ENCODE measurements at regions not wholly inside any gene's neighbourhood (a gene's known extent, or its start where the extent isn't known, plus 50 kb on each side); places are given as distances from the start of the nearest gene placed in this dataset.

DNA sequence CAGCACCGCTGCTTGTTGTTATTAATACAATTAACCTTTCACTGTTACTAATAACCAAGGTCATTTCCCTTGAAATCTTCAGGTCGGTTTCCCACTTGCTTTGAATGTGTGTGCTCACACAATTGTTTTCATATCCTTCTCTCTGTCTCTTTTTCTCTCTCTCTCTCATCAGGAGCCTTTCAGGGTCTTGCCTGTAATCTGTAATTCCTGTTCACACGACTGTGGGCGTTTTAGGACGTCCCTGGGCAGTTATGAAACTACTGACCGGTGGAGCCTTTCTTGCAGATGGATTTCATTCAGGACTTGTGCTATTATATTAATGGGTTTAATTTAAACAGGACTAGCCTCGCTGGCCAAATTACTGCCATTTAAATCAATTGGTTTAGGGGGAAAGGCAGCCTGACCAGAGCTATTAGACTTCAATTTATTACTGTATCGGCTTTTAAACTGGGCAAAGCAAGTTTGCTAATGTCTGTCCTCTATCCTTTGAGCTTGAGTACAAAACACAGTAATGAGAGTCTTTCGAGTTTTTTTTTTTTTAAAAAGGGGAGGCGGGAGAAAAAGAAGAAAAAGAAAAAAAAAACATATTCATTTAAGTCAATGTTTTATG is 316.0 kb upstream of the TLE4 start:
- TF ChIP-seq, protein P1, sequence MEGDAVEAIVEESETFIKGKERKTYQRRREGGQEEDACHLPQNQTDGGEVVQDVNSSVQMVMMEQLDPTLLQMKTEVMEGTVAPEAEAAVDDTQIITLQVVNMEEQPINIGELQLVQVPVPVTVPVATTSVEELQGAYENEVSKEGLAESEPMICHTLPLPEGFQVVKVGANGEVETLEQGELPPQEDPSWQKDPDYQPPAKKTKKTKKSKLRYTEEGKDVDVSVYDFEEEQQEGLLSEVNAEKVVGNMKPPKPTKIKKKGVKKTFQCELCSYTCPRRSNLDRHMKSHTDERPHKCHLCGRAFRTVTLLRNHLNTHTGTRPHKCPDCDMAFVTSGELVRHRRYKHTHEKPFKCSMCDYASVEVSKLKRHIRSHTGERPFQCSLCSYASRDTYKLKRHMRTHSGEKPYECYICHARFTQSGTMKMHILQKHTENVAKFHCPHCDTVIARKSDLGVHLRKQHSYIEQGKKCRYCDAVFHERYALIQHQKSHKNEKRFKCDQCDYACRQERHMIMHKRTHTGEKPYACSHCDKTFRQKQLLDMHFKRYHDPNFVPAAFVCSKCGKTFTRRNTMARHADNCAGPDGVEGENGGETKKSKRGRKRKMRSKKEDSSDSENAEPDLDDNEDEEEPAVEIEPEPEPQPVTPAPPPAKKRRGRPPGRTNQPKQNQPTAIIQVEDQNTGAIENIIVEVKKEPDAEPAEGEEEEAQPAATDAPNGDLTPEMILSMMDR (conservative IDR thresholded peaks at IDR 0.05), result no peak
- TF ChIP-seq ZFX (IDR thresholded peaks at IDR 0.05), result no peak
- H3K27ac ChIP-seq, result no peak overlapping the region

DNA sequence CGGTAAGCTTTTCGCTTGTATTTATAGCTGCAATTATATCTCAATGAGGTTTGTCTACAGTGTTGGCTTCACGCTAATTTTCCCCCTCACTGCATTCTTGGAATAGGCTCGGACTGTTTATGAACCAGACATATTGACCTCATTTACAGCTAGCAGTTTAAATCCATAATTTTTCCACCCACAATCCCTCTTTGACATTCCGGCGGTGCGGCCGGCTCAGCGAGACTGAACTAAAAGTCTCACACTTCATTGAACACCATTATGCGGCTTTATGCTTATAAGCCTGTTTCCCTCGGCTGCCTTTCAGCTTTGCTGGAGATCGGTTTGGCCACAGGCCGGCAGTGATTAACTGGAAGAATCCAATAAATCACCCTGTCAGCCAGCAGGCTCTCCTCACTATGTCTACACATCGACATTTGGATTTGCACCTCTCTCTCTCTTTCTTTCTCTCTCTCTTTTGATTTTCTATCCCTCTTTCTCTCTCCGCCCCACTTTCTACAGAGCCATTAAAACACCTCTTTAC is 315.0 kb upstream of the TLE4 start:
- no peak overlapping the region for H3K27ac ChIP-seq
- no peak for TF ChIP-seq ZFX (IDR thresholded peaks at IDR 0.05)
- TF ChIP-seq, protein P1 (conservative IDR thresholded peaks at IDR 0.05), result no peak

DNA sequence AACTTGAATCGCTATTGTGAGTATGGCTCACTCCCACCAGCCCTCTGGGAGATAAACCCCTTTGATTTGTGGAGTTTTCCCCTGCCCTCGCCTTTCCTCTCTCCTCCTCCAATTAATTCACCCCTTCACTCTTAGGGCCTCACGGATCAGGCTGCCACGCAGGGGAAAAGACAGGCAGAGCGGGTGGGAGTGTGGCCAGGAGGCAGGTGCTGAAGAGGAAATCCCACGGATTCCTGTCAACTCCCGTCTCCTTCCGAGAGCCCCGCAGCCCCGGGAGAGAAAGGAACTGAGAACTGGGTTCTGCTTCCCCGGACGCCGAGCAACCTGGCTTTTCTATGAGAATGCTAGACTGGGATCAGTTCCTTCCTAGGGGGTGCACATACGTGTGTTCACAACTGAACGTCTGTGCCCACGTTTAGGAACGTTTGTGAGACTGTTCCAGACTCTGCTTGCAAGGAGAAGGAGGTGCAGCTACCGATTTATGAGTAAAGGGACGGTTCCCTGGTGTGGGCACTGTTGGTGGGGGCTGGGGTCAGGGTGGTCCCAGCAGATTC is 314.5 kb upstream of the TLE4 start:
- no peak for TF ChIP-seq ZFX (IDR thresholded peaks at IDR 0.05)
- TF ChIP-seq, protein P1 (conservative IDR thresholded peaks at IDR 0.05), result no peak
- H3K27ac ChIP-seq, result no peak overlapping the region

DNA sequence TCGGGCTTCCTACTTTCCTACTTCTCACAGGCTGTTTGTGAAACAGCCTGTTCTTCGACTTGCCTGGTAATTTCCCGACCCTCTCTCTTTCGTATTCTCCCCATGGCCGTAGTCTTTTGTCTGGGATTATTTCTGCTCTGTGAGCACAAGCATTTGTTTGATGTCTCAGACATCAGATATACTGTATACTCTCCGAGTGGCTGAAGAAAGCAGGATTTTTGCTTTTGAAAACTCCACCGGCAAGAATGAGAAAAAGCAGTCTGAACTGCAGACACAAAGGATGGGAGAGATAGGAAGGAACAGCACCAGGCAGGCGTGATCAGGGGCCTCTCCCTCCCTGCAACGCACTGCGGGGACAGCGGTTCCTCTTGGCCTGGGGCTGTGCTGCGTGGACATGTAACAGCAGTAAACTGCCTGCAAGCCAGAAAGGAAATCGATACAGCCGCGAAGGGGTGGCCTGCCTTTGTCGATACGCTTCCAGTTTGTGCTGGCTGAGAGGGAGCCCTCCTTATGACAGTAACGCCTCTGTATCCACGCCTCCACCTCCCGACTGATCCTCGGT is 313.9 kb upstream of the TLE4 start:
- TF ChIP-seq, protein P1 (conservative IDR thresholded peaks at IDR 0.05), result no peak
- no peak for TF ChIP-seq ZFX (IDR thresholded peaks at IDR 0.05)
- H3K27ac ChIP-seq, result no peak overlapping the region

DNA sequence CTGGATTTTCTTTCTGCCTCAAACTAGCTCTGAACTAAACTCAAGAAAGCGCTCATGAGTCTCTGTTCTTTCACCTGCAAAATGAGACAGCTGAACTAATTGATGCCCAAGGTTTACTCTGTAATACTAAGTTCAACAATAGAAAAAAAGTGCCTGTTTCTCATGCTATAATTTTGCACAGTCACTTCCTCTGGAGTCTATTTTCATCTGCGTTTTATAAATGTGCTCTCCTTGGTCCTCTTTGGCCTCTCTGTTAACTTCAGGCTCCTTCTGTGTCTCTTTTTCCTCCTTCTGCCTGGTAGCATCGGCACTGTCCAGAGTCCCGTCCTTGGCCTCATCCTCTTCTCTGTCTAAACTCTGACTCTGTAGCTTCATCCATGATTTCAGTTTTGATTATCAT is 311.9 kb upstream of the TLE4 start:
- H3K27ac ChIP-seq, result no peak overlapping the region
- TF ChIP-seq ZFX (IDR thresholded peaks at IDR 0.05), result no peak
- TF ChIP-seq, protein P1 (conservative IDR thresholded peaks at IDR 0.05), result no peak

DNA sequence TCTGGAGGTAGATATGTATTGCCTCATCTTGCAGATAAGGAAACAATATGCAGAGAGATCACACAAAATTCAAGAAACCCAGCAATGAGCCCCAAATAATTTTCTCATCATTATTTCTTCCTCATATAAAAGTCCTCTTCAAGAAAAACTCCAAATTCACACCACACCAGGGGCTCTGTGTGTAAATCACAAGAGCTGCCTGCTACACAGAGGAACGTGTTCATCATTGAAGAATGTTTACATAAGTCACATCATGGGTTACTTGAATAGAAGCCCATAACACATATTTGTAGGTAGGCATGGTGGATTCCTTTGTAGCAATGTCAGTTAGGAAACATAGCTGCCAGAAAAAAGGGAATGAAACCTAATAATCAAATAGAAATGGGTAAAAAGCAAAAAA is 308.1 kb upstream of the TLE4 start:
- TF ChIP-seq, protein P1 (conservative IDR thresholded peaks at IDR 0.05), result no peak
- TF ChIP-seq ZFX (IDR thresholded peaks at IDR 0.05), result no peak

DNA sequence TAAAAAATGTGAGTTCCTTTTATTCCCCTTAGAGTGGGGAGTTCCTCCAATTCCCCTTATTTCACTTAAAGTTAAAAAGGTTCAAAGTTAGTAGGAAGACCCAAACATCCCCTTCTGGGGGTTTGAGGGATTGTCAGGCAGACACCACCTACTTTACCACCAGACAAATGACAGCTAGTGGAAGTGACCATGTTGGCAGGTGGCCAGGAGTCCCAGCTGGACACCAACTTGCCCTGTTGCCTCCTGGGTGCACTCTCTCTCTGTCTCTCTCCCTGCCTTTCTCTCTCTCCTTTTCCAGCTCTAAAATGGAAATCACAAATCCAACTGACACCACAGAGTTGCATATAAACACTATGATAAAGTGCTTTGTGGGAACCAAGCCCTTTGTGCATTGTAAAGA is 307.7 kb upstream of the TLE4 start:
- no peak overlapping the region for H3K27ac ChIP-seq
- TF ChIP-seq ZFX (IDR thresholded peaks at IDR 0.05), result no peak
- TF ChIP-seq, protein P1 (conservative IDR thresholded peaks at IDR 0.05), result no peak

More for the DNA sequence above, 308.1 kb upstream of the TLE4 start:
- no peak overlapping the region for H3K27ac ChIP-seq
